A549 (cell line): ENCODE measurements at regions not wholly inside any gene's neighbourhood (a gene's known extent, or its start where the extent isn't known, plus 50 kb on each side); places are given as distances from the start of the nearest gene placed in this dataset.

Experiments used
- CBX8 ChIP-seq: fragments of 200-600 bp; sonication (generic); IDR thresholded peaks from 2 replicates; pipeline ENCODE4 v1.6.1; 2016
- CEBPB ChIP-seq, 2 experiments: fragments of >200 bp in 1 of 2; sonication (Bioruptor Twin) in 1 of 2; formaldehyde crosslinking in 1 of 2; IDR thresholded peaks; 2 replicates each; pipeline ENCODE4 v1.6.1; 2012 to 2016
- EP300 ChIP-seq, 2 experiments: fragments of >200 bp; sonication (Bioruptor Twin); formaldehyde crosslinking; IDR thresholded peaks; 2 replicates in 1 of 2; 3 replicates in 1 of 2; pipeline ENCODE4 v1.6.1; 2016 to 2017
- FOXS1 ChIP-seq: fragments of 250-450 bp; sonication (Bioruptor Pico); IDR thresholded peaks from 2 replicates; pipeline ENCODE4 v1.5.0; 2020; ENCODE audit warnings: mild to moderate bottlenecking, moderate library complexity
- JUNB ChIP-seq: fragments of >200 bp; sonication (Bioruptor Twin); formaldehyde crosslinking; IDR thresholded peaks from 2 replicates; pipeline ENCODE4 v1.6.1; 2016
- KDM1A ChIP-seq: fragments of 200-600 bp; sonication (generic); IDR thresholded peaks from 2 replicates; pipeline ENCODE4 v1.6.1; 2016; ENCODE audit warnings: low read depth, mild to moderate bottlenecking
- PHF8 ChIP-seq: fragments of 200-600 bp; sonication (generic); IDR thresholded peaks from 2 replicates; pipeline ENCODE4 v1.6.1; 2016; ENCODE audit warnings: low read depth, mild to moderate bottlenecking, antibody characterized with exemption, moderate library complexity, borderline replicate concordance
- RAD21 ChIP-seq, 2 experiments: fragments of >200 bp in 1 of 2; sonication (Bioruptor Twin) in 1 of 2; formaldehyde crosslinking in 1 of 2; IDR thresholded peaks in 1 of 2; conservative IDR thresholded peaks in 1 of 2; 2 replicates in 1 of 2; 3 replicates in 1 of 2; pipeline ENCODE4 v1.6.1; 2012 to 2018; ENCODE audit warnings: inconsistent platforms in 1 of 2
- RFX5 ChIP-seq: fragments of 450-650 bp; IDR thresholded peaks from 2 replicates; pipeline ENCODE4 v1.7.1; 2014; ENCODE audit warnings: antibody characterized with exemption, mild to moderate bottlenecking, moderate library complexity
- SMC3 ChIP-seq: fragments of >200 bp; sonication (Bioruptor Twin); formaldehyde crosslinking; IDR thresholded peaks from 3 replicates; pipeline ENCODE4 v1.6.1; 2018; ENCODE audit warnings: inconsistent platforms
- ZFP36 ChIP-seq: fragments of 450-650 bp; IDR thresholded peaks from 2 replicates; pipeline ENCODE4 v1.6.1; 2014; ENCODE audit warnings: borderline replicate concordance; ENCODE audit not compliant: partially characterized antibody
- ZNF302 ChIP-seq: fragments of 250-450 bp; sonication (Bioruptor Pico); IDR thresholded peaks from 2 replicates; pipeline ENCODE4 v1.9.0; 2021; ENCODE audit warnings: inconsistent platforms, mild to moderate bottlenecking, moderate library complexity
- TF ChIP-seq, protein P1 (sequence below): fragments of >200 bp; sonication (Bioruptor Twin); formaldehyde crosslinking; IDR thresholded peaks from 3 replicates; pipeline ENCODE4 v1.5.1; 2016

- TF ChIP-seq JUNB (no peak), KDM1A (no peak), SMC3 (no peak), ZFP36 (no peak), RFX5 (no peak), RAD21 (conservative IDR thresholded peaks at IDR 0.05 in 1 of 2, IDR thresholded peaks at IDR 0.05 in 1 of 2) (no peak), EP300 (IDR thresholded peaks at IDR 0.05) (no peak), PHF8 (no peak), ZNF302 (no peak), FOXS1 (CRISPR knock-in tag) (no peak), CBX8 (no peak), CEBPB (IDR thresholded peaks at IDR 0.05) (no peak)
- TF ChIP-seq, protein P1, sequence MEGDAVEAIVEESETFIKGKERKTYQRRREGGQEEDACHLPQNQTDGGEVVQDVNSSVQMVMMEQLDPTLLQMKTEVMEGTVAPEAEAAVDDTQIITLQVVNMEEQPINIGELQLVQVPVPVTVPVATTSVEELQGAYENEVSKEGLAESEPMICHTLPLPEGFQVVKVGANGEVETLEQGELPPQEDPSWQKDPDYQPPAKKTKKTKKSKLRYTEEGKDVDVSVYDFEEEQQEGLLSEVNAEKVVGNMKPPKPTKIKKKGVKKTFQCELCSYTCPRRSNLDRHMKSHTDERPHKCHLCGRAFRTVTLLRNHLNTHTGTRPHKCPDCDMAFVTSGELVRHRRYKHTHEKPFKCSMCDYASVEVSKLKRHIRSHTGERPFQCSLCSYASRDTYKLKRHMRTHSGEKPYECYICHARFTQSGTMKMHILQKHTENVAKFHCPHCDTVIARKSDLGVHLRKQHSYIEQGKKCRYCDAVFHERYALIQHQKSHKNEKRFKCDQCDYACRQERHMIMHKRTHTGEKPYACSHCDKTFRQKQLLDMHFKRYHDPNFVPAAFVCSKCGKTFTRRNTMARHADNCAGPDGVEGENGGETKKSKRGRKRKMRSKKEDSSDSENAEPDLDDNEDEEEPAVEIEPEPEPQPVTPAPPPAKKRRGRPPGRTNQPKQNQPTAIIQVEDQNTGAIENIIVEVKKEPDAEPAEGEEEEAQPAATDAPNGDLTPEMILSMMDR = no peak
Measured at GRCh38 chr14:103271189-103271588, 62.8 kb upstream of the EIF5 start.
